Sigmoid colon (tissue), 6 donors: ENCODE measurements at regions not wholly inside any gene's neighbourhood (a gene's known extent, or its start where the extent isn't known, plus 50 kb on each side); places are given as distances from the start of the nearest gene placed in this dataset.
"Not testable (repeated sequence)": the region's sequence is repeated elsewhere in the genome, so short reads cannot be mapped to it uniquely, and the experiment has no call there.

Experiments
- DNase-seq: peaks from one replicate; pipeline ENCODE4 v3.0.0-alpha.2; 2019
- H3K27ac ChIP-seq, 4 donors: fragments of 200-600 bp; sonication (generic); one replicate each; pipeline ENCODE4 v1.5.1; 2016 to 2019; ENCODE audit warnings: mild to moderate bottlenecking in 1 of 4
- H3K27me3 ChIP-seq, 3 donors: fragments of 200-600 bp; sonication (generic); one replicate each; pipeline ENCODE4 v1.5.1; 2019; ENCODE audit warnings: mild to moderate bottlenecking in 1 of 3
- H3K36me3 ChIP-seq, 4 donors: fragments of 200-600 bp; sonication (generic); one replicate each; pipeline ENCODE4 v1.5.1; 2016 to 2019
- H3K4me1 ChIP-seq, 4 donors: fragments of 200-600 bp; sonication (generic); one replicate each; pipeline ENCODE4 v1.5.1; 2017 to 2019
- H3K4me3 ChIP-seq, 4 donors: fragments of 200-600 bp; sonication (generic); one replicate each; pipeline ENCODE4 v1.5.1; 2017 to 2019; ENCODE audit warnings: mild to moderate bottlenecking in 2 of 4, moderate library complexity in 1 of 4
- H3K9me3 ChIP-seq, 4 donors: fragments of 200-600 bp in 3 of 4; sonication (generic) in 3 of 4; one replicate each; pipeline versions ENCODE4 v1.5.1 to v1.6.1; 2013 to 2019
- POLR2AphosphoS5 ChIP-seq, 4 donors: sonication (generic); formaldehyde crosslinking; IDR thresholded peaks; one replicate each; pipeline ENCODE4 v1.6.1; 2017; ENCODE audit warnings: antibody characterized with exemption in 4 of 4
- WGBS, 2 donors: extraction: QIAGEN DNeasy Blood & Tissue Kit; methylation state at CpG; one replicate each; pipeline ENCODE4 v1.1.7; 2013; 5-methylcytosine and 5-hydroxymethylcytosine counted together
- intact Hi-C: fragments of 100-400 bp; cut with DNase I; formaldehyde crosslinking; loops from one replicate; pipeline ENCODE4 v1.15.1; 2023
- TF ChIP-seq, protein P1 (sequence below), 4 experiments: fragments of 450-650 bp in 3 of 4; fragments of 200-600 bp in 1 of 4; IDR thresholded peaks; one replicate each; pipeline ENCODE4 v1.5.1; 2016 to 2019; ENCODE audit warnings: antibody characterized with exemption in 4 of 4, mild to moderate bottlenecking in 3 of 4, moderate library complexity in 2 of 4
- donor health status: healthy with polysubstance abuse.
- donor health status: healthy.

GRCh38 chr1:146510248-146510983 lies 281.6 kb upstream of the NOTCH2NLA start:
- DNase-seq, H3K36me3 ChIP-seq, H3K4me3 ChIP-seq, H3K27me3 ChIP-seq, H3K27ac ChIP-seq, H3K9me3 ChIP-seq, H3K4me1 ChIP-seq, intact Hi-C loops: not testable (repeated sequence)
- WGBS, 2 donors, result no CpG with 5 or more reads among the region's 4 CpGs

DNA sequence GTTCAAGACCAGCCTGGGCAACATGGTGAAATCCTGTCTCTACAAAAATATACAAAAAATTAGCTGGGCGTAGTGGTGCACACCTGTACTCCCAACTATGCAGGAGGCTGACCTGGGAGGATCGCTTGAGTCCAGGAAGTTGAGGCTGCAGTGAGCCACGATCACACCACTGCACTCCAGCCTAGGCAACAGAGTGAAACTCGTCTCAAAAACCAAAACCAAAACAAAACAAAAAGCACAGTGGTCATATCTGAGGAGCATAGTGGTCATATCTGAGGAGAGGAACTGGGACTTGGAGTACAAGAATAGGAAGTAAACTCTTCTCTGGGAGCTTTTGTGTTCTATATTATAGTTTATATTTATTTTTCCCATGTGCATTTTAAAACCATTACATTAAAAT lies 275.3 kb upstream of the NOTCH2NLA start:
- H3K27ac ChIP-seq, H3K36me3 ChIP-seq, H3K4me1 ChIP-seq, intact Hi-C loops, H3K9me3 ChIP-seq, H3K4me3 ChIP-seq, H3K27me3 ChIP-seq, DNase-seq: not testable (repeated sequence)
- 84% methylated on average over 3 of the region's 4 CpGs for WGBS, 2 donors

- DNase-seq, H3K36me3 ChIP-seq, intact Hi-C loops, H3K9me3 ChIP-seq, H3K27me3 ChIP-seq, H3K27ac ChIP-seq, H3K4me1 ChIP-seq: not testable (repeated sequence)
- H3K4me3 ChIP-seq, result peak overlapping the region in 2 of 4 donors; percentile 47 to 49
- no CpG with 5 or more reads among the region's 6 CpGs for WGBS, 2 donors
Observed at GRCh38 chr1:146487555-146487954, 258.7 kb upstream of the NOTCH2NLA start.

- 21 to 22% methylated on average over 11 to 16 of the region's 24 CpGs for WGBS, 2 donors
Observed at GRCh38 chr1:146487155-146487554, 258.3 kb upstream of the NOTCH2NLA start.

GRCh38 chr1:146486300-146487014 lies 257.6 kb upstream of the NOTCH2NLA start:
- Histone ChIP-seq H3K4me3 (peak overlapping the region; percentile 34 to 49 (median 46)), H3K27ac (peak overlapping the region; percentile 72 to 80 (median 75))
- H3K4me1 ChIP-seq, H3K27me3 ChIP-seq, H3K36me3 ChIP-seq, H3K9me3 ChIP-seq, intact Hi-C loops: not testable (repeated sequence)
- WGBS, 2 donors, result 8 to 17% methylated on average over 25 to 30 of the region's 35 CpGs
- peak; percentile 67 for DNase-seq
- TF ChIP-seq POLR2AphosphoS5 (IDR thresholded peaks at IDR 0.05), result peak in 1 of 4 donors; percentile 12

More at GRCh38 chr1:146487155-146487554, 258.3 kb upstream of the NOTCH2NLA start:
- DNase-seq, H3K4me1 ChIP-seq, H3K27me3 ChIP-seq, intact Hi-C loops, H3K36me3 ChIP-seq, H3K9me3 ChIP-seq: not testable (repeated sequence)
- peak overlapping the region; percentile 72 to 80 (median 75) for H3K27ac ChIP-seq
- H3K4me3 ChIP-seq, result peak overlapping the region; percentile 18 to 49 (median 46)

- H3K4me3 ChIP-seq, intact Hi-C loops, H3K4me1 ChIP-seq, H3K36me3 ChIP-seq, H3K27me3 ChIP-seq, H3K27ac ChIP-seq, DNase-seq, H3K9me3 ChIP-seq: not testable (repeated sequence)
- WGBS, 2 donors, result 84 to 94% methylated on average over 1 of the region's 2 CpGs
Observed at GRCh38 chr1:146484195-146484594, 255.4 kb upstream of the NOTCH2NLA start.

- H3K27ac ChIP-seq, H3K36me3 ChIP-seq, DNase-seq, H3K9me3 ChIP-seq, H3K27me3 ChIP-seq, H3K4me1 ChIP-seq, intact Hi-C loops, H3K4me3 ChIP-seq: not testable (repeated sequence)
- 65 to 72% methylated on average over 1 of the region's 2 CpGs for WGBS, 2 donors
Observed at GRCh38 chr1:146479188-146479587, 250.4 kb upstream of the NOTCH2NLA start.

DNA sequence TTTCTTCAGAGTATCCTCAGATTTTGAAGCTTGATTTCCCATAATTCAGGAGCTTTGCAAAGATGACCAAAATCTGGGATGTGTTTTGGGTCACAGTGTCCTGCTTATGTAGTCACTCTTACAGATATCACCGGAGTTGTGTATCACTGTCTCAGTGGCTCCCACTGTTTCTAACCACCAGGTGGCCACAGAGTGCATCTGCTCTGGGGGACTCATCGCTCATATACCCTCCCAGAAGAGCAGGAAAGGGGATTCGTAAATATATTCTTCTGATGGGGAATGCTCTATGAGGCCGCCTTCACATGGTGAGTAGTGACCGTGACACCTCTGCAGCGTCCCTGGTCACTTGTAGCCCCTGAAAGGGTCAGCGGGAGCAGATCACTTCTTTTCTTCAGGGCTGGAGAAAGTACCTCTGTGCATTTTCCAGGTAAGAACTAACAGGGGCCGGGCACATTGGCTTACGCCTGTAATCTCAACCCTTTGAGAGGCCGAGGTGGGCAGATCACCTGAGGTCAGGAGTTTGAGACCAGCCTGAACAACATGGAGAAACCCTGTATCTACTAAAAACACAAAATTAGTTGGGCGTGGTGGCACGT lies 249.4 kb upstream of the NOTCH2NLA start:
- H3K4me3 ChIP-seq, H3K36me3 ChIP-seq, DNase-seq, H3K27ac ChIP-seq, intact Hi-C loops, H3K9me3 ChIP-seq, H3K27me3 ChIP-seq, H3K4me1 ChIP-seq: not testable (repeated sequence)
- 51 to 61% methylated on average over 12 of the region's 12 CpGs for WGBS, 2 donors
- TF ChIP-seq, protein P1, sequence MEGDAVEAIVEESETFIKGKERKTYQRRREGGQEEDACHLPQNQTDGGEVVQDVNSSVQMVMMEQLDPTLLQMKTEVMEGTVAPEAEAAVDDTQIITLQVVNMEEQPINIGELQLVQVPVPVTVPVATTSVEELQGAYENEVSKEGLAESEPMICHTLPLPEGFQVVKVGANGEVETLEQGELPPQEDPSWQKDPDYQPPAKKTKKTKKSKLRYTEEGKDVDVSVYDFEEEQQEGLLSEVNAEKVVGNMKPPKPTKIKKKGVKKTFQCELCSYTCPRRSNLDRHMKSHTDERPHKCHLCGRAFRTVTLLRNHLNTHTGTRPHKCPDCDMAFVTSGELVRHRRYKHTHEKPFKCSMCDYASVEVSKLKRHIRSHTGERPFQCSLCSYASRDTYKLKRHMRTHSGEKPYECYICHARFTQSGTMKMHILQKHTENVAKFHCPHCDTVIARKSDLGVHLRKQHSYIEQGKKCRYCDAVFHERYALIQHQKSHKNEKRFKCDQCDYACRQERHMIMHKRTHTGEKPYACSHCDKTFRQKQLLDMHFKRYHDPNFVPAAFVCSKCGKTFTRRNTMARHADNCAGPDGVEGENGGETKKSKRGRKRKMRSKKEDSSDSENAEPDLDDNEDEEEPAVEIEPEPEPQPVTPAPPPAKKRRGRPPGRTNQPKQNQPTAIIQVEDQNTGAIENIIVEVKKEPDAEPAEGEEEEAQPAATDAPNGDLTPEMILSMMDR (IDR thresholded peaks at IDR 0.05), result peak in 3 of 4 experiments; percentile 27 to 58 (median 53)

- H3K4me3 ChIP-seq, DNase-seq, intact Hi-C loops, H3K9me3 ChIP-seq, H3K36me3 ChIP-seq, H3K27ac ChIP-seq, H3K4me1 ChIP-seq, H3K27me3 ChIP-seq: not testable (repeated sequence)
- WGBS, 2 donors, result 50 to 78% methylated on average over 4 of the region's 4 CpGs
Observed at GRCh38 chr1:146475086-146475485, 246.3 kb upstream of the NOTCH2NLA start.

- H3K9me3 ChIP-seq, DNase-seq, H3K27me3 ChIP-seq, H3K27ac ChIP-seq, H3K4me1 ChIP-seq, H3K36me3 ChIP-seq, H3K4me3 ChIP-seq, intact Hi-C loops: not testable (repeated sequence)
- WGBS, 2 donors, result 91 to 94% methylated on average over 6 of the region's 6 CpGs
Observed at GRCh38 chr1:146474216-146474615, 245.4 kb upstream of the NOTCH2NLA start.

- H3K36me3 ChIP-seq, intact Hi-C loops, H3K9me3 ChIP-seq, H3K4me1 ChIP-seq, H3K27me3 ChIP-seq: not testable (repeated sequence)
- DNase-seq, result peak; percentile 88
- Histone ChIP-seq H3K27ac (peak overlapping the region; percentile 53 to 67 (median 65)), H3K4me3 (peak overlapping the region; percentile 34 to 53 (median 48))
- 1% methylated on average over 42 of the region's 42 CpGs for WGBS, 2 donors
Observed at GRCh38 chr1:146472192-146472861, 243.5 kb upstream of the NOTCH2NLA start.
